ENCODE measurements at regions not wholly inside any gene's neighbourhood (a gene's known extent, or its start where the extent isn't known, plus 50 kb on each side); places are given as distances from the start of the nearest gene placed in this dataset.

GRCh38 chr3:117455782-117456181 lies 746.2 kb downstream of the TUSC7 start:
- Histone ChIP-seq H3K4me2 (ENCODE audit: low read length) (no peak overlapping the region), H3K9ac (no peak overlapping the region), H3K27ac (no peak overlapping the region), H3K79me2 (no peaks in the 10 kb centered on the region), H3K9me3 (ENCODE audit: control insufficient read depth, low read length) (no peaks in the 10 kb centered on the region), H3K27me3 (ENCODE audit: control insufficient read depth, insufficient read depth, low read length) (no peaks in the 10 kb centered on the region), H3K4me3 (ENCODE audit: low read depth, low read length) (no peak overlapping the region), H3K4me1 (no peaks in the 10 kb centered on the region), H3K36me3 (ENCODE audit: control insufficient read depth, insufficient read depth, low read length) (no peaks in the 10 kb centered on the region), H2AFZ (no peak overlapping the region)
- TF ChIP-seq CTCF (IDR thresholded peaks at IDR 0.05), result no peak

GRCh38 chr3:117463276-117464115 lies 753.9 kb downstream of the TUSC7 start:
- H3K79me2 ChIP-seq, result no peaks in the 10 kb centered on the region
- H3K27me3 ChIP-seq (ENCODE audit: control insufficient read depth, insufficient read depth, low read length), result no peaks in the 10 kb centered on the region
- no peak overlapping the region for H3K9ac ChIP-seq
- no peak overlapping the region for H2AFZ ChIP-seq
- TF ChIP-seq CTCF (IDR thresholded peaks at IDR 0.05), result no peak
- no peaks in the 10 kb centered on the region for H3K36me3 ChIP-seq (ENCODE audit: control insufficient read depth, insufficient read depth, low read length)
- H3K27ac ChIP-seq, result no peak overlapping the region
- no peaks in the 10 kb centered on the region for H3K9me3 ChIP-seq (ENCODE audit: control insufficient read depth, low read length)
- no peak overlapping the region for H3K4me2 ChIP-seq (ENCODE audit: low read length)
- H3K4me1 ChIP-seq, result no peaks in the 10 kb centered on the region
- H3K4me3 ChIP-seq (ENCODE audit: low read depth, low read length), result no peak overlapping the region

GRCh38 chr3:117471831-117472230 lies 762.3 kb downstream of the TUSC7 start:
- H3K9me3 ChIP-seq (ENCODE audit: control insufficient read depth, low read length), result no peaks in the 10 kb centered on the region
- no peaks in the 10 kb centered on the region for H3K36me3 ChIP-seq (ENCODE audit: control insufficient read depth, insufficient read depth, low read length)
- H2AFZ ChIP-seq, result no peak overlapping the region
- no peak overlapping the region for H3K27ac ChIP-seq
- no peaks in the 10 kb centered on the region for H3K79me2 ChIP-seq
- no peak for TF ChIP-seq CTCF (IDR thresholded peaks at IDR 0.05)
- H3K4me3 ChIP-seq (ENCODE audit: low read depth, low read length), result no peak overlapping the region
- H3K4me2 ChIP-seq (ENCODE audit: low read length), result no peak overlapping the region
- no peaks in the 10 kb centered on the region for H3K4me1 ChIP-seq
- no peaks in the 10 kb centered on the region for H3K27me3 ChIP-seq (ENCODE audit: control insufficient read depth, insufficient read depth, low read length)
- H3K9ac ChIP-seq, result no peak overlapping the region

- H3K4me1 ChIP-seq, result no peaks in the 10 kb centered on the region
- H3K36me3 ChIP-seq (ENCODE audit: control insufficient read depth, insufficient read depth, low read length), result no peaks in the 10 kb centered on the region
- H3K27me3 ChIP-seq (ENCODE audit: control insufficient read depth, insufficient read depth, low read length), result no peaks in the 10 kb centered on the region
- H3K4me2 ChIP-seq (ENCODE audit: low read length), result no peak overlapping the region
- no peak overlapping the region for H3K9ac ChIP-seq
- H3K27ac ChIP-seq, result no peak overlapping the region
- TF ChIP-seq CTCF (IDR thresholded peaks at IDR 0.05), result no peak
- no peaks in the 10 kb centered on the region for H3K9me3 ChIP-seq (ENCODE audit: control insufficient read depth, low read length)
- no peaks in the 10 kb centered on the region for H3K79me2 ChIP-seq
- no peak overlapping the region for H2AFZ ChIP-seq
- H3K4me3 ChIP-seq (ENCODE audit: low read depth, low read length), result no peak overlapping the region
These were observed 764.5 kb downstream of the TUSC7 start for GRCh38 chr3:117473981-117474538.

Measured in parathyroid adenoma (tissue), 2 donors.